ENCODE measurements at regions not wholly inside any gene's neighbourhood (a gene's known extent, or its start where the extent isn't known, plus 50 kb on each side); places are given as distances from the start of the nearest gene placed in this dataset.

DNA sequence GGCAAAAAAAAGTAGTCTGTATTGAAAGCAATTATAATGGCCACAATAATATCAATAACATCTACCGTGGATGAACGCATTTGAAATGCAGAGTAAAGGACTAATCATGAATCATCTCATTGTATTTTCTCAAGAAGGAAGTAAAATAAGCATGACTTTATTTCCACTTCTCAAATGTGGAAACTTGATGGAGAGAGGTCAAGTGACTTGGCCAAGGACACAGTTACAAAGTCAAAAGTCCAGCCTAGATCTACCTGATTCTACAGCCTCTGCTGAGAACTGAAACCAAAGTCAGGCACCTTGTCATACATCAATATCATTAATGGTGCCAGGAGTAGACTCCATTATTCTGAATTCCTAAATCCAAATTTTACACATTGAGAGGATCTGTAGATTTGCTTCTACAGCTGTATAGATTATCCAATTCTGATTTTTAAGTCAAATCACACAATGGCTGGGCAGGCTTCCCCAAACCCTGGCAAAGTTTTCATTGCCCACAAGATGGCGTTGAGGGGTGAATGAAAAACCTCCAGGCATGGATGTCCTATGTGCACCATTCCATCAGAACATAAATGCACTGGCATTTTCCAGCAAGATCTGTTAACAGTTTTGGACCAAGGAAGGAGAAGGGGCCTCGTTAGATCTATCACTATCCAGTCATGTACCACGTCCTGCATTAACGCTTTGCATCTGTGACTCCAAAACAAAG lies 423.1 kb downstream of the MAFB start:
- no peak for DNase-seq

DNA sequence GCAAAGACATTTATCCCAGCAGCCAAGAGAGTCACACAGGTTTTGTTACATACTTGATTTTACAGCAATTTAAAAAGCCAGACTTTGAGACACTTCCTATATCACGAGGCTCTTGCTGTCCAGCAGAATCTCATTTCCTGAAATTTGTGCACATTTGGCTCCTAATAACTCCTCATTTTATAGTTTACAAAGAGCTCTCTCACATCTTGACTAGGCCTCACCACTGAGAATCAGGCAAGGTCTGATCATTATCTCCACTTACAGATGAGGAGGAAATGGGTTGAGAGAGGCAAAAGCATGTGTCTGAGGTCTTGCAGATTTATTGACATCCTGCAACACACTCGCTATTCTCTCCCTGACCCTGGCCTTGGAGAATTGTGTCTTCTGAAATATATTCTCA lies 426.8 kb downstream of the MAFB start:
- DNase-seq: no peak

DNA sequence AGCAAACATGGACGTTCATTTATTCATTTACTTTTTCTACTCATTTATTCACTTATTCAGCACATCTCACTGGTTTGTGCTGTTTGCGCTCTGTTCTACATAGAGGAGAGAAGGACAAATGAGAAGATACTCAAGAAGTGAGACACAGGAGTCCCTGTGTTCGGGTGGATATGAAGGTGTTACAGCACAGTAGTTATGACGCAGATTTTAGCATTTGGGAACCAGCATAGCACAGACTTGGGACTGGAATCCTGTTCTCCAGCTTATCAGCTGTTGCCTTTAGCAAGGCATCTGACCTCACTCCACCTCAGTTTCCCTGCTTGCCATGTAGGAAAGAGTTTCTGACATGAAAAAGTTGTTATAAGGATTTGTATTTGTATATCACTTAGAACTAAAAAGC lies 430.1 kb downstream of the MAFB start:
- no peak for DNase-seq

DNA sequence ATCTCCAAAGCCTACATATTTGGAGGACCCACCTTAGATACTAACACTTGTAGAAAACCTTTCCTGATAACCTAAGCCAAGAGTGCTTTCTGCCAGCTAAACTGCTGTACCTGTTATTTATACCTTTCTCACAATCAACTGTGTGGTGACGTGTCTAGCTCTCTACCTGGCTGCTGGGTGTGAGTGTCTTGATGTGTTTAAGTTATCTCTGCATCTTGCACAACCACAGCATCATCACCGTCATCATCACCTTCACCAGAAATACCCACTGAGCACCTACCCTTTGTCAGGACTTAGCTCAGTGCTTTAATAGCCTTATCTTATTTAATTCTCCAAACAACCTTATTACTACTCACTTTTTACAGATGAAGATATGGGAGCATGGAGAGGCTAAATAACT lies 431.3 kb downstream of the MAFB start:
- no peak for DNase-seq

DNA sequence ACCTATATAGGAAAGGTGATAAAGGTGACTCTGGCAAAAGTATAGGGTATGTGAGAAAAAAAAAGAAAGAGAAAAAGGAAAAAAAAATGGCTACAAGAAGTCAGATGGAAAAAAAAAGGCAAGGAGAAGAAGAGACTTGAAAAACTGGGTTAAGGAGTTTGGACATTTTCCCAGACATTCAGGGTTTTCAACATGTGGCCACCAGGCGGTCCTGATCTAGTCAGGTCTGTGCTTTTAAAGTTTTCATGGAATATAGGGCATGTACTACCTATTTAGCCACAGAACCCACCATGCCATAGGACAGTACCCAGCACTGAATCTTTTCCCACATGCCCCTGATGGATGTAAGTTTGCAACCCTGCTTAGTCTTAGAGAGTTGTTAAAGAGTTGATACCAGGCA lies 433.7 kb downstream of the MAFB start:
- DNase-seq: no peak

DNA sequence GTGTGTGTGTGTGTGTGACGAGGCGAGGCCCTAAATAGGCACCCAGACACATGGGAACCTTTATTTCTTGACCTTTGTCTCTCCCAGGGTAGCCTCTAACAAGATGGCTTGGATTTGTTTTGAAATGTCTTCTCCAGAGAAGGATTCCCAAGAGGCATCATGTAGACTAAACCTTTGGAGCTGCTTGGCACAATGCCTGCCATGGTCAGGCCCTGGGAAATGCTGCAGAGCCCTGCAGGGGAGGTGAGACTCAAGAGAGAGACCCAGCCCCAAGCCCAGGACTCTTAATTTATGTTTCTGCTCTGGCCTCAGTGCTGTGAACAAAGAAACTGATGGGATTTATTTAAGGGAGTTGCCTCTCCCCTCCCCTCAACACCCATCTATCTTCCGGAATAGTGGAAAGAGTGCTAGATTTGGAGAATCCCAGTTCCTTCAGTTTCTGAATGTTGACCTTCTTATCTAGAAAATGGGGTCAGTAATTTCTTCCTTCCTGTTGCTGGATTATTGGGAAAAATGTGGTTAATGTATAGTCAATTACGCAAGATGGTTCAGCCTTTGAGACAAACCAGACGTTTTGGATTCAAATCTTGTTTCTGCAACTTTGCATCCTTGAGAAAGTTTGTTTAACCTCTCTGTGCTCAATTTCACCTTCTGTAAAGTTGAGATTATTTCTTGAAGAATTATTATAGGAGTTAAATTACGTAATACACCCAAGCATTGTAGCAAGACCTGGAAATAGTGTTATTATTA lies 434.8 kb downstream of the MAFB start:
- no peak for DNase-seq

DNA sequence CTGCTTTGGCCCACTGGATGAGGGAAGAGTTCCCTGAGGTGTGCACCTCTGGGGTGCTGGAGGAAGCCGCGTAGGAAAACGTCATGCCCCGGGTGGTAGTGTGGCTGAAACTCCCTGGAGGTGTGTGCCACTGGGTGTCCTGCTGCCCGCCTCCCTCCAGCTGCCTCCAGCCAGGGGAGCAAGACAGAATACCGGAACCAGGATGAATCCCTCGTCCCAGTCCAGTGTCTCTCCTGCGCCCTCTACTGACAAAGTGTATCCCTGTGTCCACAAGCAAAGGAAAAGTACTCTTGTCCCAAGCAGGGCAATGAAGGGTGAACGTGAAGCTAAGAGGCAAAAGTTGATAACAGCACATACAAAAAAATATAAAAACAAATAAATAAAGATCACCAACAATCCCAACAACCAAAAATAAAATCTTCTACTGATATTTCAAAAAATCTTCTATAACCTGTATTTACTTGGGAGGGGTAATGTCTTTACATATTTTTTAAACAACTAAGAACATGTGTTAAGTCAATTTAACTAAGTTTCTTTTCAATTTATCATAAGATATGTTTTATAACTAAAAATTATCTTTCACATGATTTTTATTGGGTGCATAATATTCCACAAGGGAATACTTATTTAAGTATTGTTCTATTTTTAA lies 437.6 kb downstream of the MAFB start:
- DNase-seq: no peak

DNA sequence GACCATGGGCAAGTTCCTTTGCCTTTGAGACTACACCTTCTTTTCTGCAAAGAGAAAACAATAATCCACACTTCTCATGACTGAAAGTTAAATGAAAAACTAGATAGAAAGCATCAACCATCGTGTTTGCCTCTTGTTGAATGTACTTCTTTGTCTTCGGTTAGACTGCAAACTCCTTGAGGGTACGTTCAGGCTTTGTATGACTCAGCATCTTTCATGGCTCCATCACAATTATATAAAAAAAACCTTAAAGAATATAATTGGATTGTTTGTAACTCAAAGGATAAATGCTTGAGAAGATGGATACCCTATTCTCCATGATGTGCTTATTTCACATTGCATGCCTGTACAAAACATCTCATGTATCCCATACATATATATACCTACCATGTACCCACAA lies 439.2 kb downstream of the MAFB start:
- DNase-seq: no peak

DNA sequence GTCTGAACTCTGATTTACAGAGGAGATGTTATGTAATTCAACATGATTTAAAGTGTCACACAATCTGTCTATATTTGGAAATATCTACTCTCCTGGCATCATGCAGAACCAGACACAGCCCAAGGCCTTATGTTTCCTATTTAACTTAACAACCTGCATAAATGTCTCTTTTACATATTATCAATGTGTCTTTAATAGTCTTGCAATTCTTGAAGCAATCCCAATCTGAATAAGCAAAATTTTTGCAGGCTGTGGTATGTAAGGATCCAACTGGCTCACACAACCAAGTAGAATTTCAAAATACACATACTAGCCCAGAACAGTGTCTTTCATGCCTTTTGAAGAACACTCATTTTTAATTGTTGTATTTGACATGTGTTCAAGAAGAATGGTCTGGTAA lies 443.2 kb downstream of the MAFB start:
- no peak for DNase-seq

DNA sequence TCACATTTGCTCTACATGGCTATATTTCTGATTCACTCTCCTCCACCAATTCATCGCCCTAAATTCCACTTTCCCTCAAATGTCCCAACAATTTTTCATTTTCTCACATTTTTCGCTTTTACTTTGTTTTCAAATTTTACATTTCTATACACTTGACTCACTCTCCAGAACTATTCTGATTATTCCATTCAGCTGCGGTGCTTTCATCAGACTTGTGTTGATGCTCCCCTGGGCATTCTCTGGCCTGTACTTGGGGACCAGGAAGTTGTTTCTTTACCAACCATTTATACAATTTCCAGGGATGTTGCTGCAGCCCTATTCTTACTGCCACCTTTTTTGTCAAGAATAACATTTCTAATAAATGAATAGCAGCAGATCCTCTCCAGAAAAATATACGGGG lies 444.8 kb downstream of the MAFB start:
- no peak for DNase-seq

DNA sequence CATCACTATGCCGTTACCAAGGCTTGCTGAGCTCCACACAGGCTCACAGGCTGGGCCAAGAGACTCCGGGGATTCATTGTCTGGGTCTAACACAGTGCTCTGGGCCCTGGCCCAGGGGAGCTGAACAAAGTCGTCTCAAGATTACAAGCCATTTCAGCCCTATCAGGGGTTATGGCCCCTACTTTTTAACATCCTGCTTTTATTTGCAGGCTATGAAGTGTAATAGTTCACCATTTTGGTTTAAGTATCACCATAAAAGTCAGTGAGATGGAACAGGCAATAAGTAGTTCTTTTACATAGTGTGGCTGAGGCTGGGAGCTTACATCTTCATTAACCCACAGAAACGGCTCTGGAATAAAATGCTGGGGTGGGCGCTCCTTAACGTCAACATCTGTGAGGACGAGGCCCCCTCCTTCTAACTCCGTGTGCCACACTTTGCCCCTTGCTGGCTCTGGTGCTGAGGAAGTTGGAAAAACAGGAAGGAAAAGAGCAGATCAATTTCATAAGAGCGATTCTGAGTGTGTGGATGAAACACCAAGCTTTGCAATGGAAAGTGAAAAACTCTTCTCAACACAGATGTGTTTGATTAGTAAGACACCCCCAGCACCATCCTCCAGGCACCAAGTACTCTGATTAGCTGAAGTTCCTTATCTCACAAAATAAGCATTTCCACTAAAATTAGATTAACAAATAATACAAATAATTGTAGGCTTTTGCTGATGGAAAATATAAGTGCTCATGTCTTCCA lies 447.3 kb downstream of the MAFB start:
- no peak for DNase-seq

DNA sequence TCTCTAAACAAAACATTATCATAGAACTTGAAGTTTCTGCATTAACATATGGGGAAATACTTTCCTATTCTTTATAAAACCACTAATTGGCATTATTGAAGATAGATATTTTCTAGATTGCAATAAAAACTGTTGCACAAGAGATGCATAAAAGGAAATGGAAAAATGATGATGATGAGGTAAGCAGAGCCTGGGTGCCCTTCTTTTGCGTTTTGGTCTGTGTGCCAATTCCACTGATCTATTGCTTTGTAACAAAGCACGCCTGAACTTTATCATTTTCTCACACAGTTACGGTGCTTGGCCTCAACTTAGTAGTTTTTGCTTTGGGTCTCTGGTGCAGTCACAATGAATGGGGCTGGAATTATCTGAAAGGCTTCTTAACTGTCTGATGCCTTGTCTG lies 450.5 kb downstream of the MAFB start:
- no peak for DNase-seq

DNA sequence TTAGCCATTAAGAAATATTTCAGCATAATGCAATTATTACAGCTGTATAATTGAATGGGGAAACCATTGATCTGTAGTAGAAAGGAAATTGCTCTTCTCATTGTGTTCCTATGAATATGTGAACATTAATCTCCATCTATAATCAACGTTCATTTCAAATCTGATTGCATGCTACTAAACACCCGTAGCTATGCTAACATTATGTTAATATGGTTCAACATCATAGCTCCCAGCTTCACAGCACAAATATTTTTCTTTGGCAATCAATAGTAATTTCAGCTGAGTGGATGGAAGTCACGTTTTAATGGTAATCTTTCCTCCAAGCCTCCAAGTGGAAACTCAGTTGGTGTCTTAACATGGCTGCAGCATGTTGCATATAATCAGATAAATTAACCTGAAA lies 454.4 kb downstream of the MAFB start:
- DNase-seq: no peak

DNA sequence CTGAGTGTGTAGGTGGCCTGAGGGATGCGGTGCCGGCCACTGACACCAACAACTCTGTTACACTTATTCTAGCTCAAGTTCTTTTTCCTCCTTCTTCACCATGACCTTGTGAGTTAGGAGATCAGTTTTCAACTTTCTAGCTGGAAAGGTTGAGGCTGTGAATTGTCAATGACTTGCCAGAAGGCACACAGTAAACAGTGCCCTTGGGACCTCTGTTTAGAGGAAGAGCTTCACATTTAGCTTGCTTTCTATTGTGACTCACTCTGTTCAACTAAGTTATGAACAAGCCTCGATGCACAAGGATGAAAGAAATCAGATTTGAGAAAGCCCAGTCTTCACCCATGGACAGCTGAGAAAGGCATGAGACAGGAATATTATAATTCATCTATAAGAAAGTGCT lies 455.6 kb downstream of the MAFB start:
- no peak for DNase-seq

DNA sequence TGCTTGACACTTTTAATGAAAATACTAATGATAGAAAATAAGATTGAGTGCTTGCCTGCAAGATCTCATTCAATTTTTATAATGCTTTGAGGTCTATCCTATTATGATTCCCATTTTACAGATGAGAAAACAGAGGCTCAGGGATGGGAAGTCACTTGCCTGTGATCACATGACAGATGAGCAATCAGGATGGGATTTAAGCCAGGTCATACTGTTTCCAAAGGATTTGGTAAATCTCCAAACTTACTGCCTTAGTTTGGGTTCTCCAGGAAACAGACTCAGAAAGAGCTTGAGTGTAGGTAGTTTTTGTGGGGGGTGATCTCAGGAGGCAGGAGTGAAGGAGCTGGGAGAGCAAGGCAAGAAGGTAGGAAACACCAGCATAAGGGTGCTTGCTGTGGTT lies 456.3 kb downstream of the MAFB start:
- no peak for DNase-seq

DNA sequence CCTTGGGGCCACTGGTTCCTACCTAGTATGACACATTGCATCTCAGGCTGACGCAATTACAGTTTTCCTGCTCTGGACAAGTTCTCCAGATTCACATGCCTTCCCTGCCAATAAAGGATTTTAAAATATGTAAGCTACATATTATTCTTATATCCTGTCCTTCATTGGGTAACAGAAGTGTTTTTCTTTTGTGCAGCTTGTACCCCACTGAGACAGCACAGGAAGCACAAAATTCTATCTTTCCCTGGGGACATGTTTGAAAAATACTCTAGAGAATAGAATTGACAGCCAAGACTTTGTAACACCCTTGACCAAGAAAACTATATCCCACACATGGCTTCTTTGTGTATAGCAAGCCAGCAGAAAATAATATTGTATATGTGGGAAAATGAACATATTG lies 456.8 kb downstream of the MAFB start:
- no peak for DNase-seq

DNA sequence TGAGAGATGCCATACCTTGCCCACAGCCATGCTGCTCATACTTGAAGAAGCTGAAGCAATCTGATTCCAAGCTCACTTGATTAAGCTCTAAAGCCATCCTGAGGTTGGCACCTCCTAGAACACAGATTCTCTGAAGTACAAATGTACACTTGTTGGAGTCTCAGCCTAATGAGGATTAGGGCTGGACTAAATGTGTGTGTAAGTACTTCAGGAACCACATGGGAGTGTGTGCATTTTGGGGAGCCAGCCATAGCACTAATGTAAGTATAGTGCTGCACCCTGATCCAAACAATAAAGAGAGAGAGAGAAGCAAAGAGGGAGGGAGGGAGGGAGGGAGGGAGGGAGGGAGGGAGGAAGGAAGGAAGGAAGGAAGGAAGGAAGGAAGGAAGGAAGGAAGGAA lies 458.6 kb downstream of the MAFB start:
- DNase-seq: no peak

DNA sequence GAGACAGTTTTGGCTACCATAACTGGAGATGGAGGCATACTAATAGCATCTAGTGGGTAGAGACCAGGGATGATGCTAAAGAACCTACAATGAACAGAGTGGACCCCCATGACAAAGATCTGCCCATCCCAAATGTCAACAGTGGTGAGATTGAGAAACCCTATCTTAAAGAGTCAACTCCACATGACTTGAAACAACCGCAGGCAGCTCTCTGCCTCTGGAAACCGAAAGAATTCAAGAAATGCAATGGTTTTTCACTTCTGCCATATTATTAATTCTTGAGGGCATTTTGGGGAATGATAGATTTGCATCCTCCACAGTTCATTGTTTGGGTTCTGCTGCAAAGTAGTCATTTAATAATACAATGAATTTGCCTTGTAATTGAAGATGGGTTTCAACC lies 463.4 kb downstream of the MAFB start:
- no peak for DNase-seq

DNA sequence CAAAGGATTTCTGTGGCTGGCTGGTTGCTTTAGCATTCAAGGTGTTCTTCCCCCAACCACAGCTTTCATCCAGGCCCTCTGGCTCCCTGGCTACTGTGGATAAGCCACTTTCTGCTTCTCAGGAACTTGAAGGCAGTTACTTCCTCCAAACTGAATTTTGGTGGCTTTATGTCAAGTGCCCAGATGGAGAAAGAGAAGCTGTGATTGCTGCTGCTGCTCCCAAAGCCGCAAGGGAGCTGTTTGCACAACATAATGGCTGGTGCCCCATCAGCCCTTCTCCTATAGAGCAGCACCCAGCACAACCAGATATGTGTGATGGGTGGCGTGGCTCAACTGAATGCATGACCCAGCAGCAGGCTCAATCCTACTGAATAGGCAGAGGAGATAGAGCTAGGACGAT lies 465.2 kb downstream of the MAFB start:
- no peak for DNase-seq

DNA sequence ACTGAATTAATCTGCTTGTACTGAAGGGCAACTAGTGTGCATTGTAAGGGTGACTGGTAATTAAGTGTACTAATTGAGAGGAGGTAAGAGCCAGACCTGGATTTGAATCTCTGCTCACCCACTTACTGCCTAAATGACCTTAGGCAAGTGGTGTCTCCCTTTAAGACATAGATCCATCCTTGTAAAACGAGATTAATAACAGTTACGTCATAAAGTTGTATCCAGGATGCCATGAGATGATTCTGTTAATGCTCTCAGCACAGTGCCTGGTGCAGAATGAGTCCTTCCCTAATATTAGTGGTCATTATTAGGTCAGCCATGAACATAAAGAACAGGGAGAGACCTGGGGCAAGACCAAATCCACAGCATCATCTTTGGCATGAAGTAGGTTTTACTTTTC lies 470.1 kb downstream of the MAFB start:
- no peak for DNase-seq

DNA sequence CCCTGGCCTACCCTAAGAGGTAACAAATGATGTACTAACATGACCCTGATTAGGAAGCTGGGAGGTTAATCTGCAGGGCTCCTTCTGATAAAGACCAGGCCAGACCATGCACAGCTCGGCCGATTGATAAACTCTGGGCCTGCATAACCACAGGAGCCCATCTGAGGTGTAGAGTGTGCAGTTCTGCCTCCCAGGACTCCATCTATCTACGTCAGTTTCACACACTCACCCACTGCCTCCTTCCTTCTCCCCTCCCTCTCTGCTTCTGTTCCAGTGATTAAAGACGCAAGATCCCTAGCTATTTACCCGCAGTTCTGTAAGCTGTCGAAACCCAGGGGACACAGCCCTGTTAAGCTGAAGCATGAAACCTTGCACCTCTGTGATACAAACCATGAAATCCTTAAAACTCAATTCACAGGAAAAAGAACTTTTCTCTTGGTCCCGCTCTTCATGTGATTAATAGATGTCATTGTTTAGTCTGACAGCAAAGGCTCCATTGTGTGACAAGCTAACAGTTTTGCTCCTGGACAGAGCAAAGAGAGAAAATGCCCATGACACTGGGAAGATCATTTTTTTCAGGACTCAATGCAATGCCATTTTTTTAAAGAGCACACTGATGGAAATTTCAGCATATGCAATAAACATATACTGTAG lies 470.6 kb downstream of the MAFB start:
- no peak for DNase-seq

DNA sequence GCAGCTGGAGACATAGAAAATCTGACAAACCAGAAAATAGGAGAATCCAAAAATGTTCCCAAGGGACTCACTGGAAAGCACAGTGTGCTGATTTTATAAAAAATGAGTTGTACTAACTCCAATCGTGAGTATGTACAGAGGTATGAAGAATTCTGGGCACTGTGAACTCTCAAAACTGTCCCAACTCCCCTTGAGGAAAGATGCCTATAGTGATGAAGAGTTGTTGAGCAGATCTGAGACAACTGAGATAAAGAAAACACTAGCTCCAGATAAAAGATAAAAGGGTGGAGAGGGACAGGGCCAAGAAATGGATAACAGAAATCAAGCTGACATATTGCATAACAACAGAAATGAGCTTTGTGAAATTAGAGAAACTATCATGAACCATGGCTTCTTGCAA lies 481.4 kb downstream of the MAFB start:
- no peak for DNase-seq

DNA sequence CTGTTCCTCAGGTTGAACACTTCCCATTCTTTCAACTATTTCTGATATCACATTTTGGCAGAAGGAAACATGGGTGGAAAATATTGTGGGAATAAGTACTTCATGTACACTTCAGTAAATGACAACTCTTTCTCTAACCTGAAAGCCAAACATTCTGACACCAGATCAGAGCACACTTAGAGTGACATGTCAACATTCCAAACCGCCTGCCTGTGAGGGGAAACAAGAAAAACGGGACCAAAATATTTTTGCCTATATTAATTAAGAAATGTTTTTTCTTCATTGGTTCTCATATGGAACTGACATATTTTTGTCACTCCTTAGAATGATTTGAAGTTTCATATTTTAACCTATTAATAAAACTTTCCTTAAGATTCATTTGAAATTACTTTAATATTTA lies 483.1 kb downstream of the MAFB start:
- no peak for DNase-seq

Data from NCI-H1417 treated with DMSO at 0.1 percent for 48 hours (cell line).